A549 (cell line): ENCODE measurements at regions not wholly inside any gene's neighbourhood (a gene's known extent, or its start where the extent isn't known, plus 50 kb on each side); places are given as distances from the start of the nearest gene placed in this dataset.

Experiments
- ATAC-seq, 2 experiments: fragments of 200-7000 bp in 1 of 2; fragments of >200 bp in 1 of 2; cut with Nextera tagmentation in 1 of 2; cut with Tn5 transposase in 1 of 2; 3 replicates each; pipeline versions ENCODE4 v1.8.0 to v1.9.1; 2018 to 2020; ENCODE audit warnings: mild to moderate bottlenecking in 1 of 2, moderate library complexity in 1 of 2
- CTCF ChIA-PET: fragments of 300-600 bp; sonication (Branson Sonifier 250); formaldehyde crosslinking; extraction: SDS; loops from one replicate; lab custom pipeline; 2021; ENCODE audit warnings: antibody characterized with exemption, inconsistent platforms; lab: Yijun Ruan, JAX
- POLR2A ChIA-PET: fragments of 350-600 bp; formaldehyde crosslinking; extraction: SDS; loops from one replicate; lab custom pipeline; 2021; ENCODE audit warnings: antibody characterized with exemption, inconsistent platforms; lab: Yijun Ruan, JAX
- DNase-seq, 2 experiments: peaks; one replicate each; pipeline versions ENCODE4 v3.0.0 to v3.0.0-alpha.2; 2011 to 2016; ENCODE audit warnings: low read depth in 1 of 2, low spot score in 1 of 2
- FAIRE-seq: peaks from 2 replicates; lab custom pipeline; 2011; peaks lifted over from hg19 to GRCh38; lab: Jason Lieb, UNC
- H3K27ac ChIP-seq, 2 experiments: fragments of >200 bp; sonication (Bioruptor Twin); formaldehyde crosslinking; 3 replicates each; pipeline ENCODE4 v1.5.1; 2016 to 2017
- H3K4me1 ChIP-seq: fragments of >200 bp; sonication (Bioruptor Twin); formaldehyde crosslinking; 3 replicates; pipeline ENCODE4 v1.6.1; 2016
- H3K4me2 ChIP-seq: fragments of >200 bp; sonication (Bioruptor Twin); formaldehyde crosslinking; 3 replicates; pipeline ENCODE4 v1.6.1; 2016
- H3K4me3 ChIP-seq: fragments of >200 bp; sonication (Bioruptor Twin); formaldehyde crosslinking; 3 replicates; pipeline ENCODE4 v1.5.1; 2016
- H3K9me3 ChIP-seq: fragments of >200 bp; sonication (Bioruptor Twin); formaldehyde crosslinking; 3 replicates; pipeline ENCODE4 v1.6.1; 2016
- BHLHE40 ChIP-seq: IDR thresholded peaks from 2 replicates; pipeline ENCODE4 v1.6.1; 2012; ENCODE audit warnings: low read depth, low read length, inconsistent platforms
- CBX2 ChIP-seq: fragments of 200-600 bp; sonication (generic); IDR thresholded peaks from 2 replicates; pipeline ENCODE4 v1.6.1; 2016; ENCODE audit warnings: low read depth, mild to moderate bottlenecking, borderline replicate concordance
- EP300 ChIP-seq, 2 experiments: fragments of >200 bp; sonication (Bioruptor Twin); formaldehyde crosslinking; IDR thresholded peaks; 2 replicates in 1 of 2; 3 replicates in 1 of 2; pipeline ENCODE4 v1.6.1; 2016 to 2017
- FOSL2 ChIP-seq, 2 experiments: fragments of 450-650 bp in 1 of 2; fragments of >200 bp in 1 of 2; sonication (Bioruptor Twin) in 1 of 2; formaldehyde crosslinking; IDR thresholded peaks; 2 replicates each; pipeline versions ENCODE4 v1.5.0 to v1.6.1; 2016 to 2020; ENCODE audit warnings: mild to moderate bottlenecking in 1 of 2, moderate library complexity in 1 of 2
- FOXS1 ChIP-seq: fragments of 250-450 bp; sonication (Bioruptor Pico); IDR thresholded peaks from 2 replicates; pipeline ENCODE4 v1.5.0; 2020; ENCODE audit warnings: mild to moderate bottlenecking, moderate library complexity
- HDAC2 ChIP-seq: fragments of 200-600 bp; sonication (generic); IDR thresholded peaks from 2 replicates; pipeline ENCODE4 v1.6.1; 2016
- HEYL ChIP-seq: fragments of 250-450 bp; sonication (Bioruptor Pico); IDR thresholded peaks from 2 replicates; pipeline ENCODE4 v1.8.0; 2021; ENCODE audit warnings: mild to moderate bottlenecking, moderate library complexity
- HOXA7 ChIP-seq: fragments of 250-450 bp; sonication (Bioruptor Pico); IDR thresholded peaks from 2 replicates; pipeline ENCODE4 v1.5.0; 2020; ENCODE audit warnings: mild to moderate bottlenecking, moderate library complexity
- HOXB5 ChIP-seq: fragments of 250-450 bp; sonication (Bioruptor Pico); IDR thresholded peaks from 2 replicates; pipeline ENCODE4 v1.5.0; 2020; ENCODE audit warnings: mild to moderate bottlenecking, moderate library complexity
- NFE2L2 ChIP-seq: fragments of 150-350 bp; conservative IDR thresholded peaks from 2 replicates; pipeline ENCODE4 v1.6.1; 2014; ENCODE audit warnings: low read length
- PHF8 ChIP-seq: fragments of 200-600 bp; sonication (generic); IDR thresholded peaks from 2 replicates; pipeline ENCODE4 v1.6.1; 2016; ENCODE audit warnings: low read depth, mild to moderate bottlenecking, antibody characterized with exemption, moderate library complexity, borderline replicate concordance
- POLR2A ChIP-seq: IDR thresholded peaks from 2 replicates; pipeline ENCODE4 v1.6.1; 2012; ENCODE audit warnings: mild to moderate bottlenecking, low read length
- POLR2AphosphoS2 ChIP-seq: conservative IDR thresholded peaks from 2 replicates; pipeline ENCODE4 v1.6.1; 2012; ENCODE audit warnings: low read length, improper control_type of control experiment, inconsistent platforms
- RAD21 ChIP-seq, 2 experiments: fragments of >200 bp in 1 of 2; sonication (Bioruptor Twin) in 1 of 2; formaldehyde crosslinking in 1 of 2; IDR thresholded peaks in 1 of 2; conservative IDR thresholded peaks in 1 of 2; 2 replicates in 1 of 2; 3 replicates in 1 of 2; pipeline ENCODE4 v1.6.1; 2012 to 2018; ENCODE audit warnings: inconsistent platforms in 1 of 2
- RCOR1 ChIP-seq: fragments of 150-350 bp; IDR thresholded peaks from 2 replicates; pipeline ENCODE4 v1.6.1; 2014; ENCODE audit warnings: antibody characterized with exemption, low read length, low read depth
- REST ChIP-seq: fragments of 200-600 bp; sonication (generic); IDR thresholded peaks from 2 replicates; pipeline ENCODE4 v1.6.1; 2016; ENCODE audit warnings: antibody characterized with exemption, mild to moderate bottlenecking, moderate library complexity
- RFX5 ChIP-seq: fragments of 450-650 bp; IDR thresholded peaks from 2 replicates; pipeline ENCODE4 v1.7.1; 2014; ENCODE audit warnings: antibody characterized with exemption, mild to moderate bottlenecking, moderate library complexity
- RNF2 ChIP-seq: fragments of 200-600 bp; sonication (generic); IDR thresholded peaks from 2 replicates; pipeline ENCODE4 v1.6.1; 2016; ENCODE audit warnings: low read depth, mild to moderate bottlenecking, antibody characterized with exemption, moderate library complexity, borderline replicate concordance
- SMC3 ChIP-seq: fragments of >200 bp; sonication (Bioruptor Twin); formaldehyde crosslinking; IDR thresholded peaks from 3 replicates; pipeline ENCODE4 v1.6.1; 2018; ENCODE audit warnings: inconsistent platforms
- SREBF2 ChIP-seq: fragments of 450-650 bp; IDR thresholded peaks from 2 replicates; pipeline ENCODE4 v1.6.1; 2014; ENCODE audit warnings: mild to moderate bottlenecking, moderate library complexity
- USF2 ChIP-seq: fragments of 450-650 bp; IDR thresholded peaks from 2 replicates; pipeline ENCODE4 v1.6.1; 2014; ENCODE audit warnings: antibody characterized with exemption
- ZC3H11A ChIP-seq: fragments of 450-650 bp; IDR thresholded peaks from 2 replicates; pipeline ENCODE4 v1.6.1; 2014; ENCODE audit warnings: antibody characterized with exemption, mild to moderate bottlenecking
- WGBS: methylation state at CpG from one replicate; pipeline ENCODE4 v1.1.6; 2017; ENCODE audit errors: missing lambda C conversion rate; 5-methylcytosine and 5-hydroxymethylcytosine counted together
- TF ChIP-seq, protein P1 (sequence below): fragments of >200 bp; sonication (Bioruptor Twin); formaldehyde crosslinking; IDR thresholded peaks from 2 replicates; pipeline ENCODE4 v1.6.1; 2016
- TF ChIP-seq, protein P2 (sequence below): fragments of >200 bp; sonication (Bioruptor Twin); formaldehyde crosslinking; IDR thresholded peaks from 3 replicates; pipeline ENCODE4 v1.5.1; 2016
- TF ChIP-seq, protein P3 (sequence below): fragments of 250-450 bp; sonication (Bioruptor Pico); IDR thresholded peaks from 2 replicates; pipeline ENCODE4 v1.5.0; 2021; ENCODE audit warnings: mild to moderate bottlenecking, moderate library complexity, borderline replicate concordance
- TF ChIP-seq, protein P4 (sequence below): fragments of 250-450 bp; sonication (Bioruptor Pico); IDR thresholded peaks from 2 replicates; pipeline ENCODE4 v1.5.0; 2020; ENCODE audit warnings: low read depth, mild to moderate bottlenecking, moderate library complexity
- TF ChIP-seq, protein P5 (sequence below): fragments of 150-350 bp; IDR thresholded peaks from 2 replicates; pipeline ENCODE4 v1.6.1; 2014; ENCODE audit warnings: low read depth, mild to moderate bottlenecking, low read length

DNA sequence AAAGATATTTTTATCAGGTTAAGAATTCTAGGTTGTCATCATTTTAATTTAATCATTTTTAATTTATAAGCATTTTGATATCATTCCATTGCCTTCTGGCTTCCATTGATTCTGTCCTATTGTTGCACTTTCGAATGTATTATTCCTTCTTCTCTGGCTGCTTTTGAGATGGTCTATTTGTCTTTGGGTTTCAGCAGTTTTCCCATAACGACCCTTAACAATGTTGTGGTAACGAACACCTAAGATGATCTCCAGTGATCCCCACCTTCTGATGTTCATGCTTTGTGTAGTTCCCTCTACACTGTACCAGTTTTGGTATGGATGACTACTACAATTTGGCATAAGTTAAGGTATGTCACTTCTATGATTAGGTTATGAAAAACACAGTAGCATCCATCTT is 59.9 kb downstream of the MINAR1 start:
- FAIRE-seq (no peak), DNase-seq (no peak), ATAC-seq (no peak)
- Histone ChIP-seq H3K27ac (no peak overlapping the region), H3K4me2 (no peak overlapping the region), H3K4me3 (no peak overlapping the region), H3K4me1 (no peaks in the 10 kb centered on the region), H3K9me3 (no peaks in the 10 kb centered on the region)
- CTCF ChIA-PET = interaction anchor here (1.1 kb wide), 1 partner anchor 12 kb away, joined by 4 read pairs; no protein-coding TSS in a partner anchor
- POLR2A ChIA-PET = no interaction called here
- TF ChIP-seq RFX5 (no peak), EP300 (IDR thresholded peaks at IDR 0.05) (no peak), CBX2 (no peak), FOXS1 (CRISPR knock-in tag) (no peak), HOXB5 (CRISPR knock-in tag) (no peak), HDAC2 (no peak), BHLHE40 (no peak), POLR2AphosphoS2 (no peak), PHF8 (no peak), ZC3H11A (no peak), HEYL (CRISPR knock-in tag) (no peak), SREBF2 (no peak), POLR2A (no peak), SMC3 (no peak), RNF2 (no peak)
- TF ChIP-seq, protein P1, sequence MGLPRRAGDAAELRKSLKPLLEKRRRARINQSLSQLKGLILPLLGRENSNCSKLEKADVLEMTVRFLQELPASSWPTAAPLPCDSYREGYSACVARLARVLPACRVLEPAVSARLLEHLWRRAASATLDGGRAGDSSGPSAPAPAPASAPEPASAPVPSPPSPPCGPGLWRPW = no peak
- TF ChIP-seq, protein P2, sequence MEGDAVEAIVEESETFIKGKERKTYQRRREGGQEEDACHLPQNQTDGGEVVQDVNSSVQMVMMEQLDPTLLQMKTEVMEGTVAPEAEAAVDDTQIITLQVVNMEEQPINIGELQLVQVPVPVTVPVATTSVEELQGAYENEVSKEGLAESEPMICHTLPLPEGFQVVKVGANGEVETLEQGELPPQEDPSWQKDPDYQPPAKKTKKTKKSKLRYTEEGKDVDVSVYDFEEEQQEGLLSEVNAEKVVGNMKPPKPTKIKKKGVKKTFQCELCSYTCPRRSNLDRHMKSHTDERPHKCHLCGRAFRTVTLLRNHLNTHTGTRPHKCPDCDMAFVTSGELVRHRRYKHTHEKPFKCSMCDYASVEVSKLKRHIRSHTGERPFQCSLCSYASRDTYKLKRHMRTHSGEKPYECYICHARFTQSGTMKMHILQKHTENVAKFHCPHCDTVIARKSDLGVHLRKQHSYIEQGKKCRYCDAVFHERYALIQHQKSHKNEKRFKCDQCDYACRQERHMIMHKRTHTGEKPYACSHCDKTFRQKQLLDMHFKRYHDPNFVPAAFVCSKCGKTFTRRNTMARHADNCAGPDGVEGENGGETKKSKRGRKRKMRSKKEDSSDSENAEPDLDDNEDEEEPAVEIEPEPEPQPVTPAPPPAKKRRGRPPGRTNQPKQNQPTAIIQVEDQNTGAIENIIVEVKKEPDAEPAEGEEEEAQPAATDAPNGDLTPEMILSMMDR = no peak
- TF ChIP-seq, protein P3, sequence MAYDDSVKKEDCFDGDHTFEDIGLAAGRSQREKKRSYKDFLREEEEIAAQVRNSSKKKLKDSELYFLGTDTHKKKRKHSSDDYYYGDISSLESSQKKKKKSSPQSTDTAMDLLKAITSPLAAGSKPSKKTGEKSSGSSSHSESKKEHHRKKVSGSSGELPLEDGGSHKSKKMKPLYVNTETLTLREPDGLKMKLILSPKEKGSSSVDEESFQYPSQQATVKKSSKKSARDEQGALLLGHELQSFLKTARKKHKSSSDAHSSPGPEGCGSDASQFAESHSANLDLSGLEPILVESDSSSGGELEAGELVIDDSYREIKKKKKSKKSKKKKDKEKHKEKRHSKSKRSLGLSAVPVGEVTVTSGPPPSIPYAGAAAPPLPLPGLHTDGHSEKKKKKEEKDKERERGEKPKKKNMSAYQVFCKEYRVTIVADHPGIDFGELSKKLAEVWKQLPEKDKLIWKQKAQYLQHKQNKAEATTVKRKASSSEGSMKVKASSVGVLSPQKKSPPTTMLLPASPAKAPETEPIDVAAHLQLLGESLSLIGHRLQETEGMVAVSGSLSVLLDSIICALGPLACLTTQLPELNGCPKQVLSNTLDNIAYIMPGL = no peak
- TF ChIP-seq, protein P4, sequence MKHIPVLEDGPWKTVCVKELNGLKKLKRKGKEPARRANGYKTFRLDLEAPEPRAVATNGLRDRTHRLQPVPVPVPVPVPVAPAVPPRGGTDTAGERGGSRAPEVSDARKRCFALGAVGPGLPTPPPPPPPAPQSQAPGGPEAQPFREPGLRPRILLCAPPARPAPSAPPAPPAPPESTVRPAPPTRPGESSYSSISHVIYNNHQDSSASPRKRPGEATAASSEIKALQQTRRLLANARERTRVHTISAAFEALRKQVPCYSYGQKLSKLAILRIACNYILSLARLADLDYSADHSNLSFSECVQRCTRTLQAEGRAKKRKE (CRISPR knock-in tag) = no peak
- 10% methylated on average over 3 of the region's 3 CpGs for WGBS

DNA sequence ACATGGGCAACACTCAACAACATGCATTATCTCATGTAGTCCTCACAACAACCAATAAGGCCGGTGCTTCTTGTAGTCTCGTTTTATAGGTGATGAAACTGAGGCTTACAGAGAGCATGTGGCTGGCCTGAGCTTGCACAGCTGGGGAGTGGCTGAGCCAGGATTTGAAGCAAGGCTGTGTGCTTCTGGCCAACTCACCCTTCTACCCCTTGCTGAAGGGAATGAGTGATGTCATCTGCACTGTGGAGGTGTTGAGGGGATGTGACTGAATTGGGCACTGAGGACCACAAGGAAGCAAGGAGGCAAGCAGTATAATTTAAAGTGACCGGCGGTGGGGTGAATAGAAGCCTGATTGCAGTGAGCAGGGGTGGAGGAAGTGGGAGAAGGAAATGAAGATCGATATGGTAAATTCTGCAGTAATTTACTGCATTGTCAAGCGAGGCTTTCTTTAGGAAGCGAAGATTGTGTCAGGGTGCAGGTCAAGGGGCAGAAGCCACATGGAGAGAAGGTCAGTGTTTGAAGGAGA is 62.3 kb downstream of the MINAR1 start:
- Histone ChIP-seq H3K9me3 (no peaks in the 10 kb centered on the region), H3K4me1 (no peaks in the 10 kb centered on the region), H3K4me3 (no peak overlapping the region), H3K4me2 (no peak overlapping the region), H3K27ac (no peak overlapping the region)
- POLR2A ChIA-PET = no interaction called here
- ATAC-seq (no peak), DNase-seq (no peak), FAIRE-seq (no peak)
- 37% methylated on average over 7 of the region's 7 CpGs for WGBS
- CTCF ChIA-PET = interaction anchor here (0.5 kb wide), 1 partner anchor 66 kb away, joined by 3 read pairs; no protein-coding TSS in a partner anchor
- no peak for TF ChIP-seq RAD21 (conservative IDR thresholded peaks at IDR 0.05 in 1 of 2, IDR thresholded peaks at IDR 0.05 in 1 of 2)
- TF ChIP-seq, protein P5, sequence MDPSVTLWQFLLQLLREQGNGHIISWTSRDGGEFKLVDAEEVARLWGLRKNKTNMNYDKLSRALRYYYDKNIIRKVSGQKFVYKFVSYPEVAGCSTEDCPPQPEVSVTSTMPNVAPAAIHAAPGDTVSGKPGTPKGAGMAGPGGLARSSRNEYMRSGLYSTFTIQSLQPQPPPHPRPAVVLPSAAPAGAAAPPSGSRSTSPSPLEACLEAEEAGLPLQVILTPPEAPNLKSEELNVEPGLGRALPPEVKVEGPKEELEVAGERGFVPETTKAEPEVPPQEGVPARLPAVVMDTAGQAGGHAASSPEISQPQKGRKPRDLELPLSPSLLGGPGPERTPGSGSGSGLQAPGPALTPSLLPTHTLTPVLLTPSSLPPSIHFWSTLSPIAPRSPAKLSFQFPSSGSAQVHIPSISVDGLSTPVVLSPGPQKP = no peak
- no peak for TF ChIP-seq USF2
- TF ChIP-seq HOXA7 (CRISPR knock-in tag) = no peak
- no peak for TF ChIP-seq RCOR1
- TF ChIP-seq REST = no peak
- no peak for TF ChIP-seq SREBF2
- no peak for TF ChIP-seq FOSL2 (IDR thresholded peaks at IDR 0.05)
- TF ChIP-seq FOSL2 (CRISPR knock-in tag; IDR thresholded peaks at IDR 0.05) = no peak
- TF ChIP-seq PHF8 = no peak
- TF ChIP-seq NFE2L2 = no peak
